Keratinocyte (primary cell): ENCODE measurements at regions not wholly inside any gene's neighbourhood (a gene's known extent, or its start where the extent isn't known, plus 50 kb on each side); places are given as distances from the start of the nearest gene placed in this dataset.

Source experiments
- DNase-seq: peaks from one replicate; pipeline ENCODE4 v3.0.0-alpha.2; 2011; ENCODE audit warnings: low read depth, missing footprints, low spot score
- FAIRE-seq: peaks from 2 replicates; lab custom pipeline; 2011; peaks lifted over from hg19 to GRCh38; lab: Jason Lieb, UNC
- H2AFZ ChIP-seq: 2 replicates; pipeline ENCODE4 v1.6.0; 2012; ENCODE audit warnings: low read length, control low read depth, inconsistent platforms; ENCODE audit not compliant: control insufficient read depth
- H3K27ac ChIP-seq: 2 replicates; pipeline ENCODE4 v1.5.1; 2011; ENCODE audit warnings: low read length; ENCODE audit not compliant: control insufficient read depth, insufficient read depth
- H3K27me3 ChIP-seq: 3 replicates; pipeline ENCODE4 v1.6.0; 2011; ENCODE audit warnings: low read length; ENCODE audit not compliant: control insufficient read depth, insufficient read depth; ENCODE audit errors: extremely low read depth
- H3K36me3 ChIP-seq, 2 experiments: 2 replicates in 1 of 2; 3 replicates in 1 of 2; pipeline ENCODE4 v1.5.1; 2011; ENCODE audit warnings: low read length in 2 of 2, mild to moderate bottlenecking in 1 of 2; ENCODE audit not compliant: control insufficient read depth in 2 of 2, insufficient read depth in 2 of 2; ENCODE audit errors: extremely low read depth in 1 of 2
- H3K4me1 ChIP-seq: 3 replicates; pipeline ENCODE4 v1.5.1; 2011; ENCODE audit warnings: low read length; ENCODE audit not compliant: control insufficient read depth, insufficient read depth; ENCODE audit errors: extremely low read depth
- H3K4me2 ChIP-seq: 3 replicates; pipeline ENCODE4 v1.6.0; 2011; ENCODE audit warnings: low read depth, low read length; ENCODE audit not compliant: control insufficient read depth, insufficient read depth; ENCODE audit errors: extremely low read depth
- H3K4me3 ChIP-seq, 3 experiments: fragments of 200-600 bp in 1 of 3; sonication (generic) in 1 of 3; 2 replicates in 2 of 3; 3 replicates in 1 of 3; pipeline ENCODE4 v1.5.1; 2011 to 2016; ENCODE audit warnings: low read length in 3 of 3, mild to moderate bottlenecking in 3 of 3, control low read depth in 2 of 3, inconsistent platforms in 1 of 3, low read depth in 1 of 3, mixed read lengths in 1 of 3, mixed run types in 1 of 3, moderate library complexity in 1 of 3; ENCODE audit not compliant: control insufficient read depth in 2 of 3, insufficient read depth in 2 of 3; ENCODE audit errors: extremely low read depth in 1 of 3
- H3K79me2 ChIP-seq: 2 replicates; pipeline ENCODE4 v1.6.0; 2012; ENCODE audit warnings: low read length; ENCODE audit not compliant: control insufficient read depth, insufficient read depth
- H3K9ac ChIP-seq: 3 replicates; pipeline ENCODE4 v1.6.0; 2011; ENCODE audit warnings: low read length; ENCODE audit not compliant: control insufficient read depth, insufficient read depth; ENCODE audit errors: extremely low read depth
- H3K9me1 ChIP-seq: 3 replicates; pipeline ENCODE4 v1.6.0; 2011; ENCODE audit warnings: low read length; ENCODE audit not compliant: control insufficient read depth, insufficient read depth; ENCODE audit errors: extremely low read depth
- H3K9me3 ChIP-seq: 2 replicates; pipeline ENCODE4 v1.5.1; 2012; ENCODE audit warnings: low read depth, low read length; ENCODE audit not compliant: control insufficient read depth
- H4K20me1 ChIP-seq: 3 replicates; pipeline ENCODE4 v1.6.0; 2011; ENCODE audit warnings: low read length; ENCODE audit not compliant: control insufficient read depth, insufficient read depth; ENCODE audit errors: extremely low read depth
- EZH2 ChIP-seq: IDR thresholded peaks from one replicate; pipeline ENCODE4 v1.6.1; 2012; ENCODE audit warnings: inconsistent platforms, mild to moderate bottlenecking, low read length, moderate library complexity
- dilution Hi-C: fragments of 300-500 bp; cut with MboI; formaldehyde crosslinking; loops from one replicate; pipeline ENCODE4 v1.7.0; 2020; ENCODE audit warnings: low sequenced_read_pairs; ENCODE audit not compliant: extremely low pct_ligation_motif_present
- TF ChIP-seq, protein P1 (sequence below), 3 experiments: IDR thresholded peaks in 1 of 3; conservative IDR thresholded peaks in 1 of 3; optimal IDR thresholded peaks in 1 of 3; 2 replicates in 2 of 3; 3 replicates in 1 of 3; pipeline versions ENCODE3 to v1.5.1; 2011; ENCODE audit warnings: low read length in 3 of 3, mild to moderate bottlenecking in 3 of 3, moderate library complexity in 2 of 3, control low read depth in 1 of 3, inconsistent platforms in 1 of 3; ENCODE audit not compliant: insufficient read depth in 2 of 3; ENCODE audit errors: extremely low read depth in 1 of 3

- no peak overlapping the region for H3K4me3 ChIP-seq
- TF ChIP-seq, protein P1, sequence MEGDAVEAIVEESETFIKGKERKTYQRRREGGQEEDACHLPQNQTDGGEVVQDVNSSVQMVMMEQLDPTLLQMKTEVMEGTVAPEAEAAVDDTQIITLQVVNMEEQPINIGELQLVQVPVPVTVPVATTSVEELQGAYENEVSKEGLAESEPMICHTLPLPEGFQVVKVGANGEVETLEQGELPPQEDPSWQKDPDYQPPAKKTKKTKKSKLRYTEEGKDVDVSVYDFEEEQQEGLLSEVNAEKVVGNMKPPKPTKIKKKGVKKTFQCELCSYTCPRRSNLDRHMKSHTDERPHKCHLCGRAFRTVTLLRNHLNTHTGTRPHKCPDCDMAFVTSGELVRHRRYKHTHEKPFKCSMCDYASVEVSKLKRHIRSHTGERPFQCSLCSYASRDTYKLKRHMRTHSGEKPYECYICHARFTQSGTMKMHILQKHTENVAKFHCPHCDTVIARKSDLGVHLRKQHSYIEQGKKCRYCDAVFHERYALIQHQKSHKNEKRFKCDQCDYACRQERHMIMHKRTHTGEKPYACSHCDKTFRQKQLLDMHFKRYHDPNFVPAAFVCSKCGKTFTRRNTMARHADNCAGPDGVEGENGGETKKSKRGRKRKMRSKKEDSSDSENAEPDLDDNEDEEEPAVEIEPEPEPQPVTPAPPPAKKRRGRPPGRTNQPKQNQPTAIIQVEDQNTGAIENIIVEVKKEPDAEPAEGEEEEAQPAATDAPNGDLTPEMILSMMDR (optimal IDR thresholded peaks at IDR 0.05 in 1 of 3, IDR thresholded peaks at IDR 0.05 in 1 of 3, conservative IDR thresholded peaks at IDR 0.05 in 1 of 3; ENCODE audit: extremely low read depth in 1 of 3, insufficient read depth in 2 of 3, low read length in 3 of 3), result no peak
- TF ChIP-seq EZH2, result no peak
- H3K4me2 ChIP-seq, result no peak overlapping the region
- no peak for FAIRE-seq
- H3K9me1 ChIP-seq, result no peaks in the 10 kb centered on the region
- no peaks in the 10 kb centered on the region for H3K4me1 ChIP-seq
- DNase-seq, result no peak
- no peaks in the 10 kb centered on the region for H3K27me3 ChIP-seq
- H3K27ac ChIP-seq, result no peak overlapping the region
- no peaks in the 10 kb centered on the region for H3K36me3 ChIP-seq
- no peaks in the 10 kb centered on the region for H3K9me3 ChIP-seq
- no peak overlapping the region for H2AFZ ChIP-seq
- H3K9ac ChIP-seq, result no peak overlapping the region
- no peaks in the 10 kb centered on the region for H4K20me1 ChIP-seq
- no peaks in the 10 kb centered on the region for H3K79me2 ChIP-seq
- dilution Hi-C loops, result loop anchor here (25.0 kb wide), 1 partner anchor 117 kb away; no protein-coding TSS in a partner anchor
Observed at GRCh38 chr16:75929046-75929445, 202.8 kb upstream of the CPHXL start.

GRCh38 chr16:75931043-75931442 lies 204.8 kb upstream of the CPHXL start:
- H3K9me1 ChIP-seq, result no peaks in the 10 kb centered on the region
- H3K4me3 ChIP-seq, result no peak overlapping the region
- no peaks in the 10 kb centered on the region for H4K20me1 ChIP-seq
- no peak for DNase-seq
- H3K36me3 ChIP-seq, result no peaks in the 10 kb centered on the region
- TF ChIP-seq EZH2, result no peak
- TF ChIP-seq, protein P1 (optimal IDR thresholded peaks at IDR 0.05 in 1 of 3, IDR thresholded peaks at IDR 0.05 in 1 of 3, conservative IDR thresholded peaks at IDR 0.05 in 1 of 3; ENCODE audit: extremely low read depth in 1 of 3, insufficient read depth in 2 of 3, low read length in 3 of 3), result no peak
- no peak for FAIRE-seq
- H3K4me2 ChIP-seq, result no peak overlapping the region
- H3K27me3 ChIP-seq, result no peaks in the 10 kb centered on the region
- no peaks in the 10 kb centered on the region for H3K79me2 ChIP-seq
- dilution Hi-C loops, result loop anchor here (25.0 kb wide), 1 partner anchor 119 kb away; no protein-coding TSS in a partner anchor
- H3K9me3 ChIP-seq, result no peaks in the 10 kb centered on the region
- H2AFZ ChIP-seq, result no peak overlapping the region
- H3K9ac ChIP-seq, result no peak overlapping the region
- no peaks in the 10 kb centered on the region for H3K4me1 ChIP-seq
- H3K27ac ChIP-seq, result no peak overlapping the region
